Epithelial cell of esophagus (primary cell): ENCODE measurements at regions not wholly inside any gene's neighbourhood (a gene's known extent, or its start where the extent isn't known, plus 50 kb on each side); places are given as distances from the start of the nearest gene placed in this dataset.

ENCODE experiments used
- DNase-seq: peaks from one replicate; pipeline ENCODE4 v3.0.0; 2010; ENCODE audit warnings: low read depth
- H3K4me3 ChIP-seq: 2 replicates; pipeline ENCODE4 v1.5.1; 2011; ENCODE audit warnings: mild to moderate bottlenecking, low read length, control low read depth
- TF ChIP-seq, protein P1 (sequence below): IDR thresholded peaks from 2 replicates; pipeline ENCODE4 v1.5.1; 2011; ENCODE audit warnings: low read depth, mild to moderate bottlenecking, low read length, control low read depth, inconsistent platforms; ENCODE audit not compliant: insufficient read depth; ENCODE audit errors: missing control alignments

DNA sequence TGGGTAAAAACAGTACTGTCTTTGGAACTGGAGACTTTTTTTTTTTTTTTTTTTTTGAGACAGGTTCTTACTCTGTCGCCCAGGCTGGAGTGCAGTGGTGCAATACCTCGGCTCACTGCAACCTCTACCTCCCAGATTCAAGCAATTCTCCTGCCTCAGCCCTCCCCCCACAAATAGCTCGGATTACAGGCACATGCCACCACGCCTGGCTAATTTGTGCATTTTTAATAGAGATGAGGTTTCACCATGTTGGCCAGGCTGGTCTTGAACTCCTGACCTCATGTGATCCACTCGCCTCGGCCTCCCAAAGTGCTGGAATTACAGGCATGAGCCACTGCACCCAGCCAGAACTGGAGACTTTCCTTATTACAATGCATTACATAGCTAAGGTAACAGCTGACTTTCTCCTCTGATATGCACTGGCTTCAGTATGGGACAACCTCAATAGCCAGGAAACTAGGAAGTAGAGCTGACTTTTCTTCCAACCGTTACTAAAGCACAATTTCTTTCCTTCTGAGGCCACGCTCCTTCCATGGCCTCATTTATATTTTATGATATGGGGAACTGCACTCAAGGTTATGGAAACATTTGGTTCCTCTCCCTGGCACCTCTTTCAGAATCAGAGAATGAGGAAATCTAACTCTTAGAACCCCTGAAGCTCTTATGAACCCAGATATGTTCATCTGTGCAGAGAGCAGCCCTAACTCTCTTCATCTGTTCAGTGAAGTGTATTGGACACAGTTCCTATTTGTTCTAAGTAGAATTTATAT is 53.5 kb upstream of the FAM9B start:
- no peak for DNase-seq
- no peak overlapping the region for H3K4me3 ChIP-seq
- TF ChIP-seq, protein P1, sequence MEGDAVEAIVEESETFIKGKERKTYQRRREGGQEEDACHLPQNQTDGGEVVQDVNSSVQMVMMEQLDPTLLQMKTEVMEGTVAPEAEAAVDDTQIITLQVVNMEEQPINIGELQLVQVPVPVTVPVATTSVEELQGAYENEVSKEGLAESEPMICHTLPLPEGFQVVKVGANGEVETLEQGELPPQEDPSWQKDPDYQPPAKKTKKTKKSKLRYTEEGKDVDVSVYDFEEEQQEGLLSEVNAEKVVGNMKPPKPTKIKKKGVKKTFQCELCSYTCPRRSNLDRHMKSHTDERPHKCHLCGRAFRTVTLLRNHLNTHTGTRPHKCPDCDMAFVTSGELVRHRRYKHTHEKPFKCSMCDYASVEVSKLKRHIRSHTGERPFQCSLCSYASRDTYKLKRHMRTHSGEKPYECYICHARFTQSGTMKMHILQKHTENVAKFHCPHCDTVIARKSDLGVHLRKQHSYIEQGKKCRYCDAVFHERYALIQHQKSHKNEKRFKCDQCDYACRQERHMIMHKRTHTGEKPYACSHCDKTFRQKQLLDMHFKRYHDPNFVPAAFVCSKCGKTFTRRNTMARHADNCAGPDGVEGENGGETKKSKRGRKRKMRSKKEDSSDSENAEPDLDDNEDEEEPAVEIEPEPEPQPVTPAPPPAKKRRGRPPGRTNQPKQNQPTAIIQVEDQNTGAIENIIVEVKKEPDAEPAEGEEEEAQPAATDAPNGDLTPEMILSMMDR = no peak

DNA sequence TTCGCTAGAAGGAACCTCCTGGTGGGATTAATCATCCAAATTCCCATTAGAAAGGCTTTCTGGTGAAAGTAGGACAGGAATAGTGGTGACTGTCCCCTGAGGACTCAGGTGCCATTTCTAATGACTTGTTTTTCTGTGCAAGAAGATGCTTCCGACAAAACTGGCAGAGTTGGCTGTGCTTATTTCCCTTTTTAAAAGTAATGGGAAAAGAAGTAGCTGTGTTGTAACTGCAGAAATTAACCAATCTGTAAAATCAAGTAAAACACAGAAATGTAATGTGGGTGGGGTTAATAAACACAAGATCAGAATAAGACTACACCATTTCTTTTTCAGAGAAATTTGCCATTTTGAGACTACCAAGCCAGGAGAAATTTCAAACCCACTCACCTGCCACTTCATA is 55.0 kb upstream of the FAM9B start:
- no peak overlapping the region for H3K4me3 ChIP-seq
- DNase-seq = no peak
- TF ChIP-seq, protein P1 = no peak

DNA sequence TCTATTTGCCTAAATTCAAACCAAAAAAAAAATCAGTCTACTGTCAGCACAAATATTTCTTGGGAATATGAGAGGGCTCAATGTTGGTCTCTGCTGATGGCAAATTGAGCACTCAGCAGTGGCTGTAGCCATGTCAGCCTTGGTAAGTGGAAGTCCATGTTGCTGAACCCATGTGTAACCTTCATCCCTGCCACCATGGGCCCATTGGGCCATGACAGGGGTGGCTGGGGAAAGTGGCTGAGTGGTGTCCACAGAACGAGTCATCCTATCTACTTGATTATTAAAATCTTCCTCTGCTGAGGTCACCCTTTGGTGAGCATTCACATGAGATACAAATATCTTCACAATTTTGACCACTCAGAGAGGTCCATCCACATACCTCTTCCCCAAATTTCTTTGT is 56.8 kb upstream of the FAM9B start:
- TF ChIP-seq, protein P1 = no peak
- no peak for DNase-seq
- H3K4me3 ChIP-seq = no peak overlapping the region

GRCh38 chrX:9091258-9091657 is 57.3 kb upstream of the FAM9B start:
- TF ChIP-seq, protein P1 = no peak
- no peak for DNase-seq
- H3K4me3 ChIP-seq = no peak overlapping the region

- no peak for DNase-seq
- TF ChIP-seq, protein P1 = no peak
- H3K4me3 ChIP-seq = no peak overlapping the region
These were observed 69.0 kb upstream of the FAM9B start for GRCh38 chrX:9102956-9103355.

- H3K4me3 ChIP-seq = no peak overlapping the region
- DNase-seq = no peak
- TF ChIP-seq, protein P1 = no peak
These were observed 74.1 kb upstream of the FAM9B start for GRCh38 chrX:9108054-9108453.

DNA sequence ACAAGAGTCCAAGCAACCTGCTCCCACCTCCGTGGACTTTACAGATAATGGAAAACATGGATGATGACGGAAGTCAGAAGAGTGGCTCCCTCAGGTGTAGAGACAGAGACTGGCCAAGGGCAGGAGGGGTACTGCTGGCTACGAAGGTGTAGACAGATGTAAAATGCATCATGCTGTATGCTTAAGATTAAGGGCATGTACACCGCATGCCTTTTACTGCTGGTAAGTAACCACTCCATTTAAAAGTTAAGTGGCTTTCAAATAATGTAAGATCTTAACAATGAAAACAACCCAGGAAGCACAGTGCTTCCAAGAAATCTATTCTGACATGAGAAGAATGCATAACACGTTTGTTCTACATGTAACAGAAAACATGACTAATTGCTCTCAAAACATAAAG is 76.9 kb upstream of the FAM9B start:
- no peak overlapping the region for H3K4me3 ChIP-seq
- no peak for DNase-seq
- TF ChIP-seq, protein P1 = no peak
